GM18861 (cell line): ENCODE measurements at regions not wholly inside any gene's neighbourhood (a gene's known extent, or its start where the extent isn't known, plus 50 kb on each side); places are given as distances from the start of the nearest gene placed in this dataset.
"Not testable (repeated sequence)": the region's sequence is repeated elsewhere in the genome, so short reads cannot be mapped to it uniquely, and the experiment has no call there.

Experiments used
- ATAC-seq: cut with Tn5 transposase; IDR thresholded peaks from one replicate; pipeline ENCODE4 v1.9.1; 2021; ENCODE audit not compliant: unreplicated experiment

GRCh38 chr10:23934023-23934422 is 274.9 kb upstream of the KIAA1217 start:
- not testable (repeated sequence) for ATAC-seq

GRCh38 chr10:23945845-23946244 is 263.1 kb upstream of the KIAA1217 start:
- no peak for ATAC-seq

DNA sequence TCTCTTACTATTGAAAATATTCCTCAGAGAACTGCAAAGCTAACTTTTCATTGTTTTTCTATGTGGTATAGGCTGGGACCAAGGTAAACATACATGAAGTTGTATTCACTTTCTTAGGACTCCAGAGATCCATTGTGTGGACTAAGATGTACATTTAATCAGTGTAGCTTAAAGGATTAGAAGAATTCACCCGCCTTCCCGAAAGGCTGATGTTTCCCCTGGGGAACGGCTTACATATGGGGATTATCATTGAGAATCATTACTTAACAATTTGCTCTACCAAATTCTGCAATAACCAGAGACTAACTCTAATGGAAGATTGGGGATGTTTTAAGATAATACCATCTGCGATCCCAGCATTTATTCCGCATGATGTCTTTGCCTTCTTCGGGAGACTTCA is 257.1 kb upstream of the KIAA1217 start:
- no peak for ATAC-seq

DNA sequence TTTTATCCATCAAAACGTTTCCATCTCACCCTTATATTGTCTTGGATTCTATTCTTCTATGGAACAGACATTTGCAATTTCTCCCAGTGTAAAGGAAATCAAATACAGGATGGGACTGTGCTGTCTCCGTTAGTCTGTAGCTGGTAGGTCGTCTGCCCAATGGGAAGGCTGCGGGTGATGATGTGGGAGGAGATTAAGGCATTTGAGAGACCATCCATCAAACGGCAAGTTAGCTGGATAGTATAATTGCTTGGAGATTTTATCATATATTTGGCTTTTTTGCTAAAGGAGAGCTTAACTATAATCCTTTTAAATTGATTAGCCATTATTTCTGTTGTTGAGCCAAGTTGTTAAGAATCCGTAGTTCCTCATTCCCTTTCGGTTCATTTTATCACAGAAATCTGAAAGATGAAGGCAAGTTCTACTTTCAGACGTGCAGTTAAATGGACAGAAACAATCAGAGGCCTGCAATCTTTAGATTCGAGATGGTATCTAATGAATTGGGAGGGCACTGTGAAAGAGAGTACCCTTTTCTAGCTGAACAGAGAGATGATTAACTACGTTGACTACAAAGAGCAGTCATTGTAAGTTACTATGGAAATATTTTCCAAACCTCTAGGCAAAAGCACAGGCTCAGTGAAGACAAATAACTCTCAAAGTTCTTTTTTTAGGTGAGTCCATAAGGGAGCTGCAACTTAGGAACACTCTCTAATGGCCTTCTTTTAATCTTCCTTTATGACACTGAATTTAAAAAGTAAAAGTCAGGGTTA is 253.3 kb upstream of the KIAA1217 start:
- ATAC-seq, result no peak

DNA sequence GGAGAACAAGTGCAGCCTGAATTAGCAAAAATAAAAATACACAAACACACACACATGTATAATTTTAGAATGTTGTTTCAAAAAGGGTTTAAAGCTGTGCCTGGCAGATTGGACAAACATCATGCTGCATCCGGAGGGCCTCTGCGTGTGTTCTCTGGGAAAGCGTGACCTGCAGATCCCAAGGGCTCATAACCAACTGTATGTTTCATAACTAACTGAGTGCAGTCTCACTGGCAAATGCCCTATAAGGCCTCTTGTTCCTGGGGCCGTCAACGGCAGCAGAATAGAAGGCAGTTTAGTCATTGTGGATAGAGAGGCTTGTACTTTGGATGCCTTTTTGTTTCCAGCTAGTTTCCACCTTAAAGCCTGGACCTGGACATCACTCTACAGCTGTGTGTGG is 243.8 kb upstream of the KIAA1217 start:
- ATAC-seq, result no peak

GRCh38 chr10:23965880-23966279 is 243.1 kb upstream of the KIAA1217 start:
- ATAC-seq, result no peak

DNA sequence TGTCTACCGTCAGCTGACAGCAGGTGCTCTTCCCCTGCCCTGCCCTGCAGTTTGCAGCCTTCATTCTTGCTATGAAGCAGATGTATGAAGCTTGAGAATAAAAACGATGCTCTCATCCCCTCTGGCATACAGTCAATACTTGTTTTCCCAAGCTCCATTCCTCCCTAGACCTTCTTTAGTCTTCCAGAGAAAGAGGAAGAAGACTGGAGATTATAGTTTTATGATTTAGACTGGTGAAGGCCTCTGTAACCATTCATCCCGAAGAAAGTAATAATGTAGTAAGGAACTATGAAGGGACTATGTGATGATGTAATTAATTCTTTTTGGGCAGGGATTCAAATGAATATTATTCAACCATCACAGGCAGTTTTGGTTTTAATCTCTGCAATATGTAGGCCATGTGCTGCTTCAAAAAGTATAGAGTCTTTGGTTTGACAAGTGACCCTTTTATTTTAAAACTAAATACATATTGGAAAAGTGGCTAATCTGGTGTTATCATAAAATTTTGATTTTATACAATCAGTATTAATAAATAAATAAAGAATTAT is 242.4 kb upstream of the KIAA1217 start:
- no peak for ATAC-seq

- no peak for ATAC-seq
These were observed 240.6 kb upstream of the KIAA1217 start for GRCh38 chr10:23968301-23968700.

DNA sequence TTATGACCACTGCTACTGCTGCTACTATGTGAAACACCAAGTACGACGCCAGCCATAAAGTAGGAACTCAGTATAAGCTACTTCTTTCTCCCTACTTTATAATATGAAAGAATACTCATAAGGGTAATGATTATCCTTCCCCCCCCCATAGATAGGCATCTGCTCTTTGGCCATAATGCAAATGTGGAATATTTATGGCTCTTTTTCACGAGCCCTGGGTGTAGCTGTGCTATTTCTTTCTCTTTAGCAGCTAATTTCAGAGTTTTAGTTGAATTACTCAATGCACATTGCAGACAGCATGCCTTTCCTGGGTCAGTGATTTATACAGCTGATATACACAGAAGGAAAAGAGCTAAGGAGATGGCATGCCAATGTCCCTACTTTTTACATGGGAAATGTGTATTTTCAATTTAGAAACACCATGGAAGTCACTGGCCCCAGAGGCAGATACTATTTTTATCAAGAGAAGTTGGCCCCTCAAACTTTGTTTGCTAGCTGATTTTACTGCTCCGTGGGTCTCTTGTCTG is 234.1 kb upstream of the KIAA1217 start:
- ATAC-seq, result no peak

DNA sequence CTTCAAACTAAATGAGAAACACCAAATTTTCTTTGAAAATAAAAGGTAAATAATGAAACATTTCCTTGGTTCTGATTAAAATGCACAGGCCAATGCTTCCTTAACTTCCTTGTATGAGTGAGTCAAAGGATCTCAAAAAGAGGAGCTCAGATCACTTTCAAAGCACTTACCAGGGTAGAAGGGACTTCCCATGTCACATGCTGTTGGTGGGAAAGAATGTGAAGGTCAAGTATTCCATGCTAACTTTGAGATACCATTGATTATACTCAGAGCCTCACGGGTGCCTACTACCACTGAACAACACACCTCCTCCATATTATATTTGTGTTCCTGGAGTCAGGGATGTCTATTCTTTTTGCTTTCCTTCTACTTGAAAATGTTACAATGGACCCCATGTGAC is 233.5 kb upstream of the KIAA1217 start:
- no peak for ATAC-seq

DNA sequence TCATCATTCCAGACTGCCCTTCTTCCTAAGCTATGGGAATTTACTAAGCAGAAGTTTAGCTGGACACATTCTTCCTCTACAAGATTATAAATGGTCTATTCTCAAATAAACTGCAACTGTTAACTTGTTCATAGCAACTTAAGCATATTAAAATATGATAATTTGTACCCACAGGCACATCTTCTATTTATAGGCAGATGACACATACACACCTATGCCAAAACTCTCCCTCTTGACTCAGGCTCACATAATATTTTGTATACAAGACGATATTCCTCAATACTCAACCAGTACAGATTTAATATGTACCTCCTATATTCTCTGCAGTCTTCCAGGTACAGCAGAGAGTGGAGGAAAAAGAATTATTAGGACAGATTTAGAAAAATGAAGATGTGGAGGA is 232.7 kb upstream of the KIAA1217 start:
- ATAC-seq, result no peak

- ATAC-seq, result no peak
These were observed 230.6 kb upstream of the KIAA1217 start for GRCh38 chr10:23978317-23978716.

GRCh38 chr10:23980094-23980493 is 228.8 kb upstream of the KIAA1217 start:
- ATAC-seq, result no peak

DNA sequence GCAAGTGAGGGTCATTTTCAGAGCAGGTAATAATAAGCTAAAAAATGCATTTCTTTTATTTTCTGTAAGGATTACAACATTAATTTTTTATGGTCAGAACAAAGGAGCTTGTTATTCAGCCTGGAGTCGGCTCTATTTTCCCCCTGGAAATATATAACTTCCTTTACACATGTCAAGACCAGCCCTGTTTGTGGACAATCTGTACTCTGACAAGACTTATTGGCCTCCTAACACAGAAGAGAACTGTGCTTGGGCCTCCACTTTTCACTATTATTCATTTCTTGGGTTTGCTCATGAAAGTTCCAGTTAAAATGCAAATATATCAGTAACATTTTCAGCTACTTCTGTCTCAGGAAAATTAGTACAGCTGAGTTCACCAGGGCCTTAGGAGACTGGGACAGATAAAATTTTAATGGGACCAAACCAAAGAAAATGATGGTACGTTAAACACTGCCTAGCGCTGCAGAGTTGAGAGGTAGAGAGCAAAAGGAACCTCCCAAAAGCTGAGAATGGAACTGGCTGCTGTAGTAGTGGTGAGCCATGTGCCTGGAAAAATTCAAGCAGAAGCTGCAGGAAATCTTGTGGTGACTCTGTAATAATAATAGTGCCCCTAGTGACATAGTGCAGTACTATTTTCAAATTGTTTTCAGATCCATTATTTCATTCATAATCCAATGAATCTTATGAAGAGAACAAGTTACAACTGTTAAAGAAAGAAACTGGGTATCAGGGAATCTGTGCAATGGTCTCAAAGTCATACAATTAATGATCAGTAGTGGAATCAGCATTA is 227.2 kb upstream of the KIAA1217 start:
- ATAC-seq, result no peak

- not testable (repeated sequence) for ATAC-seq
These were observed 224.5 kb upstream of the KIAA1217 start for GRCh38 chr10:23984405-23984804.

DNA sequence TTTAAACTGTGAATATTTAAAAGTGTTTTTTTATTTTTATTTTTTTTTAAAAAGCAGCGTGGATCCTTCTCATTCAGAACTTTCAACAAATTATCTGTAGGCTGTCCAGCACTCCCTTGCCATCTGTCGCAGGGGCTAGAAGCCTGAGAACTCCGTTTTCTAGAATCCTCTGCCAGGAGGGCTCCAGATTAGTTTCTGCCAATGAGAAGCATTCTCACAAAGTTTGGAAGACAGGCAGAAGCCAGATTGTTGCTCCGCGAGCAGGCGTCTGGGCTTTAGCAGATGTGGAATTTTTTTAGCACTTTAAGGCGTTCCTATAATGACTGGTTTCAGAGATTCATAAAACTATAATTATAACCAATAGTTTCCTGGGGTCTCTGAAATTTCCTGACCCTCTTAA is 220.9 kb upstream of the KIAA1217 start:
- ATAC-seq, result no peak

GRCh38 chr10:23994459-23995046 is 214.4 kb upstream of the KIAA1217 start:
- peak; percentile 66 for ATAC-seq

DNA sequence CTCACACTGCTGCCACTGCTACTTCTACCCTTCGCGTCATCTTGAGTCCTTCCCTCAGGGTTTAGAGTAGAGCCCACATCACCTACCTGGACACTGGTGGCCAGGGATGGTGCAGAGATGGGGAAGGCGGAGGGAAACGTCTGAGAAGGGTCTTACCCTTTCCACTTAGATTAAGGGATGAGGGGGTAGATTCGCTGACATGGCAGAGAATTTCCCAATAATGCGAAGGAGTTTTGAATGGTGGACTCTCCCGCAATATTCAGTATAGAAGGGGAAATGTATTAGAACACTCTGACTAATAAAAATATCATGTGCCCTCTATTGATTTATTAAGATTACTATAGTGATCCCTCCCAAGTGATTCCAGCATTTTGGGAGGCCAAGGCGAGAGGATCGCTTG is 209.5 kb upstream of the KIAA1217 start:
- ATAC-seq, result no peak

DNA sequence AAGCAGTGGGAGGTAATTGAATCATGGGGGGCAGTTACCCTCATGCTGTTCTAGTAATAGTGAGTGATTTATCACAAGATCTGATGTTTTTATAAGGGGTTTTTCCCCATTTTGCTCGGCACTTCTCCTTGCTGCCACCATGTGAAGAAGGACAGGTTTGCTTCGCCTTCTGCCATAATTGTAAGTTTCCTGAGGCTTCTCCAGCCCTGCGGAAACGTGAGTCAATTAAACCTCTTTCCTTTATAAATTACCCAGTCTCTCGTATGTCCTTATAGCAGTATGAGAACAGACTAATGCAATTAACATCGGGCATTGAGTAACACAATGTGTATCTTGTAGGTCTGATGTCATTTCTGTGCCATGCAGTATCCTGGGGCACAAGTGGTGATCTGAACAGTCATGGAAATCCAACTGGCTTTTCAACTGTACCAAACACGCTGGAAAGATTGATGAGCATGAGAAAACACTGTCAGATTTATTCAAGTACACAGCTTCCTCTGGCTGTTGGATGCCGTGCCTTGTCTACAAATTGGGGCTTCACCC is 208.6 kb upstream of the KIAA1217 start:
- no peak for ATAC-seq

GRCh38 chr10:24006741-24007140 is 202.2 kb upstream of the KIAA1217 start:
- no peak for ATAC-seq

GRCh38 chr10:24007359-24007758 is 201.6 kb upstream of the KIAA1217 start:
- no peak for ATAC-seq
